ENCODE measurements at regions not wholly inside any gene's neighbourhood (a gene's known extent, or its start where the extent isn't known, plus 50 kb on each side); places are given as distances from the start of the nearest gene placed in this dataset.

GRCh38 chr16:85291302-85292148 is 179.3 kb upstream of the CIBAR2 start:
- TF ChIP-seq CTCF (IDR thresholded peaks at IDR 0.05; ENCODE audit: insufficient read depth, low read length): no peak
- no peak for DNase-seq (ENCODE audit: low read depth)
- no peak overlapping the region for H3K4me3 ChIP-seq (ENCODE audit: low read depth, low read length)

GRCh38 chr16:85293458-85293857 is 181.2 kb upstream of the CIBAR2 start:
- H3K4me3 ChIP-seq (ENCODE audit: low read depth, low read length): no peak overlapping the region
- TF ChIP-seq CTCF (IDR thresholded peaks at IDR 0.05; ENCODE audit: insufficient read depth, low read length): no peak
- no peak for DNase-seq (ENCODE audit: low read depth)

- no peak overlapping the region for H3K4me3 ChIP-seq (ENCODE audit: low read depth, low read length)
- TF ChIP-seq CTCF (IDR thresholded peaks at IDR 0.05; ENCODE audit: insufficient read depth, low read length): no peak
- no peak for DNase-seq (ENCODE audit: low read depth)
Measured at GRCh38 chr16:85293904-85294642, 181.8 kb upstream of the CIBAR2 start.

- DNase-seq (ENCODE audit: low read depth): no peak
- TF ChIP-seq CTCF (IDR thresholded peaks at IDR 0.05; ENCODE audit: insufficient read depth, low read length): no peak
Measured at GRCh38 chr16:85294810-85295508, 182.7 kb upstream of the CIBAR2 start.

GRCh38 chr16:85296859-85297660 is 184.8 kb upstream of the CIBAR2 start:
- TF ChIP-seq CTCF (IDR thresholded peaks at IDR 0.05; ENCODE audit: insufficient read depth, low read length): peak; percentile 80
- no peak overlapping the region for H3K4me3 ChIP-seq (ENCODE audit: low read depth, low read length)
- peak; percentile 38 for DNase-seq (ENCODE audit: low read depth)

More at GRCh38 chr16:85294810-85295508, 182.7 kb upstream of the CIBAR2 start:
- H3K4me3 ChIP-seq (ENCODE audit: low read depth, low read length): no peak overlapping the region

GRCh38 chr16:85297881-85298280 is 185.6 kb upstream of the CIBAR2 start:
- no peak for DNase-seq (ENCODE audit: low read depth)
- TF ChIP-seq CTCF (IDR thresholded peaks at IDR 0.05; ENCODE audit: insufficient read depth, low read length): no peak
- H3K4me3 ChIP-seq (ENCODE audit: low read depth, low read length): no peak overlapping the region

Measured in fibroblast of the aortic adventitia (primary cell).